HG03064 (cell line): ENCODE measurements at regions not wholly inside any gene's neighbourhood (a gene's known extent, or its start where the extent isn't known, plus 50 kb on each side); places are given as distances from the start of the nearest gene placed in this dataset.

Source experiments
- ATAC-seq: cut with Tn5 transposase; IDR thresholded peaks from one replicate; pipeline ENCODE4 v1.9.1; 2021; ENCODE audit warnings: low read depth; ENCODE audit not compliant: unreplicated experiment

GRCh38 chr10:44435196-44435595, 50.3 kb upstream of the CXCL12 start:
- ATAC-seq, result no peak

- no peak for ATAC-seq
Measured at GRCh38 chr10:44436240-44436639, 51.3 kb upstream of the CXCL12 start.

GRCh38 chr10:44437840-44438511, 53.1 kb upstream of the CXCL12 start:
- no peak for ATAC-seq

GRCh38 chr10:44439239-44439957, 54.5 kb upstream of the CXCL12 start:
- ATAC-seq, result no peak

GRCh38 chr10:44439958-44440244, 55.0 kb upstream of the CXCL12 start:
- ATAC-seq, result no peak

GRCh38 chr10:44457259-44457658, 72.4 kb upstream of the CXCL12 start:
- no peak for ATAC-seq

- no peak for ATAC-seq
Measured at GRCh38 chr10:44458671-44459413, 73.9 kb upstream of the CXCL12 start.

GRCh38 chr10:44459671-44460070, 74.8 kb upstream of the CXCL12 start:
- no peak for ATAC-seq

GRCh38 chr10:44460416-44460815, 75.5 kb upstream of the CXCL12 start:
- no peak for ATAC-seq

GRCh38 chr10:44462338-44462914, 77.5 kb upstream of the CXCL12 start:
- no peak for ATAC-seq

- ATAC-seq, result no peak
Measured at GRCh38 chr10:44463511-44464121, 78.7 kb upstream of the CXCL12 start.

GRCh38 chr10:44464503-44464902, 79.6 kb upstream of the CXCL12 start:
- ATAC-seq, result no peak

- no peak for ATAC-seq
Measured at GRCh38 chr10:44465401-44466115, 80.7 kb upstream of the CXCL12 start.

GRCh38 chr10:44466236-44466635, 81.3 kb upstream of the CXCL12 start:
- no peak for ATAC-seq

GRCh38 chr10:44467090-44467489, 82.2 kb upstream of the CXCL12 start:
- no peak for ATAC-seq

GRCh38 chr10:44467900-44468299, 83.0 kb upstream of the CXCL12 start:
- ATAC-seq, result no peak

- ATAC-seq, result no peak
Measured at GRCh38 chr10:44468525-44468924, 83.6 kb upstream of the CXCL12 start.

- ATAC-seq, result no peak
Measured at GRCh38 chr10:44468965-44469364, 84.1 kb upstream of the CXCL12 start.

GRCh38 chr10:44470784-44471183, 85.9 kb upstream of the CXCL12 start:
- ATAC-seq, result no peak

- ATAC-seq, result no peak
Measured at GRCh38 chr10:44471410-44471809, 86.5 kb upstream of the CXCL12 start.
